GM12865 (cell line): ENCODE measurements at regions not wholly inside any gene's neighbourhood (a gene's known extent, or its start where the extent isn't known, plus 50 kb on each side); places are given as distances from the start of the nearest gene placed in this dataset.

Source experiments
- DNase-seq: peaks from one replicate; pipeline ENCODE4 v3.0.0; 2010; ENCODE audit warnings: low read depth
- H3K4me3 ChIP-seq: 2 replicates; pipeline ENCODE4 v1.5.1; 2011; ENCODE audit warnings: mild to moderate bottlenecking, low read depth, low read length, control low read depth
- TF ChIP-seq, protein P1 (sequence below): IDR thresholded peaks from 2 replicates; pipeline ENCODE4 v1.5.1; 2011; ENCODE audit warnings: low read length, control low read depth, low read depth, inconsistent platforms; ENCODE audit not compliant: insufficient read depth; ENCODE audit errors: missing control alignments

DNA sequence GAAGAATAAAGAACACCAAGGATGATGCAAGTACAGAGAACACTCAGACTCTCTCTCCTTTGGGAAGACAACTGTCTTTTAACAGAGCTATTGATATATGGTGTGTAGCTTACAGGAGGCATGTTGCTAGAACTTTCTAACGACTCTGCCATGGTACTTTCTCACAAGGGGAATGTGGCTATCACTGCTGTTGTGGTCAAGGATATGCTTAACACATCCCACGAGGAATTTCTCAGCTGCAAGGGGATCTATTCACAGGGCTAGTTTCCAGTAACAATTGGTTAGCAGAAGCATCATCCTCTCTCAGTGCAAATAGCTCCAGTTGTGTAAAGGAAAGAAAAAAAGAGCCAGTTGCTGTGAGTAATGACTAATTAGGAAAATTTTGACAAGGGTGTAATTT lies 826.0 kb downstream of the SORCS1 start:
- TF ChIP-seq, protein P1, sequence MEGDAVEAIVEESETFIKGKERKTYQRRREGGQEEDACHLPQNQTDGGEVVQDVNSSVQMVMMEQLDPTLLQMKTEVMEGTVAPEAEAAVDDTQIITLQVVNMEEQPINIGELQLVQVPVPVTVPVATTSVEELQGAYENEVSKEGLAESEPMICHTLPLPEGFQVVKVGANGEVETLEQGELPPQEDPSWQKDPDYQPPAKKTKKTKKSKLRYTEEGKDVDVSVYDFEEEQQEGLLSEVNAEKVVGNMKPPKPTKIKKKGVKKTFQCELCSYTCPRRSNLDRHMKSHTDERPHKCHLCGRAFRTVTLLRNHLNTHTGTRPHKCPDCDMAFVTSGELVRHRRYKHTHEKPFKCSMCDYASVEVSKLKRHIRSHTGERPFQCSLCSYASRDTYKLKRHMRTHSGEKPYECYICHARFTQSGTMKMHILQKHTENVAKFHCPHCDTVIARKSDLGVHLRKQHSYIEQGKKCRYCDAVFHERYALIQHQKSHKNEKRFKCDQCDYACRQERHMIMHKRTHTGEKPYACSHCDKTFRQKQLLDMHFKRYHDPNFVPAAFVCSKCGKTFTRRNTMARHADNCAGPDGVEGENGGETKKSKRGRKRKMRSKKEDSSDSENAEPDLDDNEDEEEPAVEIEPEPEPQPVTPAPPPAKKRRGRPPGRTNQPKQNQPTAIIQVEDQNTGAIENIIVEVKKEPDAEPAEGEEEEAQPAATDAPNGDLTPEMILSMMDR: no peak
- no peak for DNase-seq
- H3K4me3 ChIP-seq: no peak overlapping the region

DNA sequence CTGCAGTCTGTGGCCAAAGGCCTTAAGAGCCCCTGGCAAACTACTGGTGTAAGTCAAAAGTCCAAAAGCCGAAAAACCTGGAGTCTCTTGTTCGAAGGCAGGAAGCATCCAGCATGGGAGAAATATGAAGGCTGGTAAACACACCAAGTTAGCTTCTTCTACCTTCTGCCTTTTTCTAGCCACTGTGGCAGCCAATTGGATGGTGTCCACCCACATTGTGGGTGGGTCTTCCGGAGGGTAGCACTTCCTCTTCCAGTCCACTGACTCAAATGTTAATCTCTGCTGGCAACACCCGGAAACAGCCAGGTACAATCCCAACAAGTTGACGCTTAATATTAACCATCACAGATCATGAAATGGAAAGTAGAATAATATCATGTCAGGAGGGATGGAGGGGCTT lies 827.6 kb downstream of the SORCS1 start:
- TF ChIP-seq, protein P1: no peak
- no peak overlapping the region for H3K4me3 ChIP-seq
- no peak for DNase-seq

DNA sequence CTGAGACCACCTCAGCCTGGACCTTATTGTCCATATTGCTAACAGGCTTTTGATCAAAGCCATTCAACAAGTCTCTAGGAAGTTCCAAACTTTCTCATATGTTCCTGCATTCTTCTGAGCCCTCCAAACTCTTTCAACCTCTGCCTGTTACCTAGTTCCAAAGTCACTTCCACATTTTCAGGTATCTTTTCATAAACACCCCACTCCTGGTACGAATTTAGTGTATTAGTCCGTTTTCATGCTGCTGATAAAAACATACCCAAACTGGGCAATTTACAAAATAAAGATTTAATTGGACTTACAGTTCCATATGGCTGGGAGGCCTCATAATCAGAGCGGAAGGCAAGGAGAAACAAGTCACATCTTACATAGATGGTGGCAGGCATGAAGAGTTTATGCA lies 836.8 kb downstream of the SORCS1 start:
- TF ChIP-seq, protein P1: no peak
- no peak for DNase-seq
- no peak overlapping the region for H3K4me3 ChIP-seq

DNA sequence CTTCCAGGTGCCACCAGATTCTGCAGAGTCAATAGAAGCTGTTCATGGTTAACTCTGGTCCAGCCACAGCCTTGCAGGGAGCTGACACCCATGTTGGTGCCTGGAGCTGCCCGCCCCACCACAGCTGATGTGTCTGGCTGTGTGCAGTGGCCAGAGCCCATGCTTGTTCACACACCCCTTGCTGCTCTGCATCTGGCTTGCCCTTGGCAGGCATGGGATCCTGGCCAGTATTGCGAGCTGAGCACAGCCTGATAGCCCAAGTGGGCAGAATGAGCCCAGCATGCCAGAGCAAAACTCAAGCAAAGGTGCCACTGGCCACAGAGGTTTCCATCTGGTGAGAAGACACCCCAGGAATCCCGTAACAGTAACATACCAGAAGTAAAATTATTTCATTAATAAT lies 843.6 kb downstream of the SORCS1 start:
- no peak overlapping the region for H3K4me3 ChIP-seq
- TF ChIP-seq, protein P1: no peak
- DNase-seq: no peak

DNA sequence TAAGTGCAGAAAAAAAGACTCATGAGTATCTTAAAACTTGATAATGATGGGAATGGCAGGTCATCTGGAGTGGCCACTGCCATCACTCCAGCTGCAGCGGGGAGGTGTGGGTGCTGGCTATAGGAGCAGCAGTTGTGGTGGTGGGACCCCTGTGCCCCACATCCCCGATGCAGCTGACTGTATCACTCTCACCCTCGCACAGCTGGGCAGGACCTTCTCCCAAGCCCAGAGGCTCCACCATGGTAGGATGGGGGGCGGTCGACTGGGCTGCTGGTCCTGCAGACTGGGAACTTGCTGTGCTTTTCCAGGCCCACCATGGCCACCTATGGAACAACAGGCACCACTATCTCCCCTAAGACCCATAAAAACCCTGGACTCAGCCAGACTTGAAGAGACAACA lies 844.4 kb downstream of the SORCS1 start:
- DNase-seq: no peak
- TF ChIP-seq, protein P1: no peak
- no peak overlapping the region for H3K4me3 ChIP-seq

DNA sequence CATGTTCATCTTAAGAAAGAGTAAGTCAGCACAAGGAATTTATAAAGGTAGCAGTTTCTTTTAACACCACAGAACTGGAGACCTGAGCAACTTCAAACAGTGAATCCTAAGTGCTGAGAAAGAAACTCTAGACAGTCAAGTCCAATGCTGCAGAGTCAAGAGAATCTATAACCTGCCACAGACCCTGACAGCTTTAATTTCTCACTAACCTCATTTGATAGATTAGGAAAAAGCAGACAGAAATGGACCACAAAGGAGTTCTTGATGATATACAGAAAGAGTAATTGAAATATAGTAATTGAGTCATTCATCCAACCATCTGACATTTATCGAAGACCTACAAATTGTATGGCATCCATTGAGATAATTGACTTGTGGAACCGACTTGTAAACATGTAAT lies 847.0 kb downstream of the SORCS1 start:
- DNase-seq: no peak
- H3K4me3 ChIP-seq: no peak overlapping the region
- TF ChIP-seq, protein P1: no peak

DNA sequence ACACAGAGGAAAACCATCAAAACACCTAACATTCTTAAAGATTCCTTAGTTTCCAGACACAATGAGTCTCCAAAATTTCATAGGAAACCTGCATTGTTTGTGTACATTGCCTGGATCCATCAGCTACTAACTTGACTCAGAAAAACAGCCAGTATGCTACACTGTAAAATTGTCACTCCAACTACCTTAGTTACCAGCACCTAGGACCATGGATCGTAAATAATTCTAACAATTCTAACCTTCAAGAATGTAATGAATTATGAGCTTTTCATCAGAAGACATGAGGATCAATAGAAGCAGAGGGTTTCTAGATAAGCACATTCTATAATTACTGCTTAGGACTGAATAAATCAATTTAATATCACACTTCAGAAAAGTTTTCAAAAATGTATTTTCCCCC lies 851.5 kb downstream of the SORCS1 start:
- TF ChIP-seq, protein P1: no peak
- no peak overlapping the region for H3K4me3 ChIP-seq
- no peak for DNase-seq
